Upper lobe of right lung (tissue), 1 donor: ENCODE measurements at regions not wholly inside any gene's neighbourhood (a gene's known extent, or its start where the extent isn't known, plus 50 kb on each side); places are given as distances from the start of the nearest gene placed in this dataset.

ENCODE experiments used
- ATAC-seq: fragments of 200-7000 bp; cut with Tn5 transposase; one replicate; pipeline ENCODE4 v1.9.1; 2020; ENCODE audit warnings: mild to moderate bottlenecking, moderate library complexity
- DNase-seq: peaks from one replicate; pipeline ENCODE4 v3.0.0-alpha.2; 2020
- H3K27ac ChIP-seq: fragments of 200-600 bp; one replicate; pipeline ENCODE4 v1.8.0; 2022
- H3K27me3 ChIP-seq: fragments of 200-600 bp; one replicate; pipeline ENCODE4 v1.8.0; 2022; ENCODE audit warnings: mild to moderate bottlenecking
- H3K36me3 ChIP-seq: fragments of 200-600 bp; one replicate; pipeline ENCODE4 v1.8.0; 2022
- H3K4me1 ChIP-seq: fragments of 200-600 bp; one replicate; pipeline ENCODE4 v1.8.0; 2022
- H3K4me3 ChIP-seq: fragments of 200-600 bp; one replicate; pipeline ENCODE4 v1.8.0; 2022; ENCODE audit warnings: mild to moderate bottlenecking
- H3K9me3 ChIP-seq: fragments of 200-600 bp; one replicate; pipeline ENCODE4 v1.8.0; 2022
- CTCF ChIP-seq: fragments of 200-600 bp; IDR thresholded peaks from one replicate; pipeline ENCODE4 v1.8.0; 2022; ENCODE audit warnings: antibody characterized with exemption
- intact Hi-C: fragments of 100-400 bp; cut with DNase I; formaldehyde crosslinking; loops from one replicate; pipeline ENCODE4 v1.11.0; 2022
- donor health status: DM: no; HTN: yes; CAD: no; lungs with severe emphysema.

- Histone ChIP-seq H3K27ac (no peak overlapping the region), H3K27me3 (no peaks in the 10 kb centered on the region), H3K4me3 (no peak overlapping the region), H3K9me3 (no peaks in the 10 kb centered on the region), H3K4me1 (peaks cover 8% of the 10 kb centered on the region), H3K36me3 (no peaks in the 10 kb centered on the region)
- TF ChIP-seq CTCF = no peak
- ATAC-seq = peak; percentile 42
- peak; percentile 69 for DNase-seq
- intact Hi-C loops = no loop called here
Observed at GRCh38 chr6:168247443-168248147, 72.0 kb downstream of the DACT2 start.

- peaks cover 8% of the 10 kb centered on the region for H3K4me1 ChIP-seq
- no peak overlapping the region for H3K27ac ChIP-seq
- TF ChIP-seq CTCF = no peak
- ATAC-seq (no peak), DNase-seq (no peak)
- H3K4me3 ChIP-seq = no peak overlapping the region
- no peaks in the 10 kb centered on the region for H3K36me3 ChIP-seq
- no peaks in the 10 kb centered on the region for H3K9me3 ChIP-seq
- H3K27me3 ChIP-seq = no peaks in the 10 kb centered on the region
- intact Hi-C loops = no loop called here
Observed at GRCh38 chr6:168244961-168245551, 74.5 kb downstream of the DACT2 start.

GRCh38 chr6:168243812-168244376, 75.7 kb downstream of the DACT2 start:
- Histone ChIP-seq H3K36me3 (no peaks in the 10 kb centered on the region), H3K9me3 (no peaks in the 10 kb centered on the region), H3K4me1 (peaks cover 8% of the 10 kb centered on the region), H3K27me3 (no peaks in the 10 kb centered on the region), H3K27ac (no peak overlapping the region), H3K4me3 (no peak overlapping the region)
- DNase-seq (no peak), ATAC-seq (no peak)
- intact Hi-C loops = no loop called here
- TF ChIP-seq CTCF = no peak

GRCh38 chr6:168242940-168243225, 76.7 kb downstream of the DACT2 start:
- intact Hi-C loops = no loop called here
- H3K4me1 ChIP-seq = peaks cover 7% of the 10 kb centered on the region
- DNase-seq (no peak), ATAC-seq (no peak)
- TF ChIP-seq CTCF = no peak
- no peaks in the 10 kb centered on the region for H3K9me3 ChIP-seq
- H3K36me3 ChIP-seq = no peaks in the 10 kb centered on the region
- H3K27ac ChIP-seq = no peak overlapping the region
- no peaks in the 10 kb centered on the region for H3K27me3 ChIP-seq
- H3K4me3 ChIP-seq = no peak overlapping the region

- intact Hi-C loops = no loop called here
Observed at GRCh38 chr6:168242111-168242939, 77.3 kb downstream of the DACT2 start.

More at GRCh38 chr6:168242111-168242939, 77.3 kb downstream of the DACT2 start:
- no peaks in the 10 kb centered on the region for H3K9me3 ChIP-seq
- no peaks in the 10 kb centered on the region for H3K27me3 ChIP-seq
- no peak overlapping the region for H3K27ac ChIP-seq
- DNase-seq (no peak), ATAC-seq (peak; percentile 13)
- no peak overlapping the region for H3K4me3 ChIP-seq
- TF ChIP-seq CTCF = no peak
- no peaks in the 10 kb centered on the region for H3K36me3 ChIP-seq
- H3K4me1 ChIP-seq = peaks cover 2% of the 10 kb centered on the region
